ENCODE measurements at regions not wholly inside any gene's neighbourhood (a gene's known extent, or its start where the extent isn't known, plus 50 kb on each side); places are given as distances from the start of the nearest gene placed in this dataset.
"Not testable (repeated sequence)": the region's sequence is repeated elsewhere in the genome, so short reads cannot be mapped to it uniquely, and the experiment has no call there.

- DNase-seq = no peak
Measured at GRCh38 chr2:82968358-82968757, 1490.7 kb downstream of the SUCLG1 start.

- DNase-seq = no peak
Measured at GRCh38 chr2:82964341-82964740, 1494.7 kb downstream of the SUCLG1 start.

- DNase-seq = no peak
Measured at GRCh38 chr2:82959727-82960126, 1499.4 kb downstream of the SUCLG1 start.

- no peak for DNase-seq
Measured at GRCh38 chr2:82954868-82955267, 1504.2 kb downstream of the SUCLG1 start.

DNA sequence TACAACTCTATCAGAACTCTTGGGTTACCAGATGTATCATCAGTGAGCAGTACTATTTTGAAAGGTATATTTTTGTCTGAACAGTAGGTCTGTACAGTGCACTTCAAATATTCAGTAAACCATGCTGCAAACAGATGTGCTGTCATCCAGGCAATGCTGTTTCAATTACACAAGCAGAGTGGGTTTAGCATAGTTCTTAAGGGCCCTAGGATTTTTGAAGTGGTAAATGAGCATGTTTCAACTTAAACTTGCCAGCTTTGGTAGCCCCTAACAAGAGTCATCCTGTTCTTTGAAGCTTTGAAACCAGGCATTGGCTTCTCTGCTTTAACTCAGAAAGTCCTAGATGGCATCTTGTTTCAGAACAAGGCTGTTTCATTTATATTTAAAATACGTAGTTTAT, 1519.9 kb downstream of the SUCLG1 start:
- DNase-seq = no peak

DNA sequence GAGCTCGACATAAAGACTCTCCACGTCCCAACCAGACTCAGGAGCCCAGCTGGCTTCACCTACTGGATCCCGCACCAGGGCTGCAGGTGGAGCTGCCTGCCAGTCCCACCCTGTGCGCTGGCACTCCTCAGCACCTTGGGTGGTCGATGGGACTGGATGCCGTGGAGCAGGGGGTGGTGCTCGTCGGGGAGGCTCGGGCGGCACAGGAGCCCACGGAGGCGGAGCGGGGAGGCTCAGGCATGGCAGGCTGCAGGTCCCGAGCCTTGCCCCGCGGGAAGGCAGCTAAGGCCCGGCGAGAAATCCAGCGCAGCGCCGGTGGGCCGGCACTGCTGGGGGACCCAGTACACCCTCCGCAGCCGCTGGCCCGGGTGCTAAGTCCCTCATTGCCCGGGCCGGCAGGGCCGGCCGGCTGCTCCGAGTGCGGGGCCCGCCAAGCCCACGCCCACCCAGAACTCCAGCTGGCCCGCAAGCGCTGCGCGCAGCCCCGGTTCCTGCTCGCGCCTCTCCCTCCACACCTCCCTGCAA, 1520.7 kb downstream of the SUCLG1 start:
- not testable (repeated sequence) for DNase-seq

DNA sequence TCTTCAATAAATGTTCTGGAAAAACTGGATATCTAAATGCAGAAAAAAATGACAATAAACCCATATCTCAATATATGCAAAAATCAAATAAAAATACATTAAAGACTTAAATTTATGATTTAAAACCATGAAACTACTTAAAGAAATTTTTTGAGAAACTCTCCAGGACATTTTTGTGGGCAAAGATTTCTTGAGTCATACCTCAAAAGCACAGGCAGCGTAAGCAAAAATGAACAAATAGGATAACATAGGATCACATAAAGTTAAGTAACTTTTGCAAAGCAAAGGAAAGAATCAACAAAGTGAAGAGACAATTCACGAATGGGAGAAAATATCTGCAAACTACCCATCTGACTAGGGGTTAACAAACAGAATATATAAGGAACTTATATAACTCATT, 1545.5 kb downstream of the SUCLG1 start:
- DNase-seq = no peak

DNA sequence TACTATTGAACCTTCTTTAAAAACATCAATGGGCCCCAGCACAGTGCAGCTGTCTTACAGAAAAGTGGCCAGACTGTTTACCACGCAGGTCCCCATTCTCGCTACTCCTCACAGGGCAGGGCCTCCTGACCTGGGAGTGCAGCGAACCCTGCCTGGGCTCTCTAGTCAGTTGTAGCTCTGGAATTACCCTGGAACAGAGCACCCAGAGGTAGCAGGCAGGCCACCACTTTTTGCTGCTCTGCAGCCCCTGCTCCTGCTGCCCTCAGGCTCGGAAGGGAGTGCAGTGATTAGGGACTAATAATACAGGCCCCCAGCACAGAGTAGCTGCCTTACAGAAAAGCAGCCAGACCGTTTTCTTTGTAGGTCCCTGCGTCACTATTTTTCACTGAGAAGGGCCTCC, 1563.0 kb downstream of the SUCLG1 start:
- no peak for DNase-seq

- DNase-seq = peak; percentile 0
Measured at GRCh38 chr2:82893190-82893589, 1565.9 kb downstream of the SUCLG1 start.

DNA sequence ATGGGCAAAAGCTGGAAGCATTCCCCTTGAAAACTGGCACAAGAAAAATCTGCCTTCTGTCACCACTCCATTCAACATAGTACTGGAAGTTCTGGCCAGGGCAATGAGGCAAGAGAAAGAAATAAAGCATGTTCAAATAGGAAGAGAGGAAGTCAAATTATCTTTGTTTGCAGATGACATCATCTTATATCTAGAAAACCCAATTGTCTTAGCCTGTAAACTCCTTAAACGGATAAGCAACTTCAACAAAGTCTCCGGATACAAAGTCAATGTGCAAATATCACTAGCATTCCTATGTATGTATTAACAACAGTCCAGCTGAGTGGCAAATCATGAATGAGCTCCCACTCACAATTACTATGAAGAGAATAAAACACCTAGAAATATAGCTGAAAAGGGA, 1579.3 kb downstream of the SUCLG1 start:
- DNase-seq = no peak

- DNase-seq = no peak
Measured at GRCh38 chr2:82875858-82876257, 1583.2 kb downstream of the SUCLG1 start.

- peak; percentile 21 for DNase-seq
Measured at GRCh38 chr2:82857967-82858366, 1601.1 kb downstream of the SUCLG1 start.

GRCh38 chr2:82853299-82853698, 1605.8 kb downstream of the SUCLG1 start:
- DNase-seq = no peak

DNA sequence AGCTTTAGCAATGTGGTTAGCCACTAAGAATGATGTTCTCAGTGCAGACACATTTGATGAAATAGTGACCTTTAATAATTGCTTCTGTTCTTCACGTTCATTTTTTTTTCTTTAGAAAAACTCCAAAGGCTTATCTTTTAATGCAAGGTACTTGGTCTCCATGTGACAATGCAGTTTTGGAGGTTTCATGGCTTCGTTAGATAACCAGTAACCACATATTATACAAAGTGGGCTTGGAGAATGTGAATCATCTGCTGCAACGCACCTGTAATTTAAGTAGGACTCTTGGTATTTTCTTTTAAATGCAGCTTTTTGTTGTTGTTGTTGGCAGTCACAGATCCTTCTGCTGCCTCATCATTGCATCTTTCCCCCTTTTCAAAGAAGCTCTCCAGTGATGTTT, 1606.3 kb downstream of the SUCLG1 start:
- no peak for DNase-seq

GRCh38 chr2:82848285-82848684, 1610.8 kb downstream of the SUCLG1 start:
- no peak for DNase-seq

- DNase-seq = no peak
Measured at GRCh38 chr2:82839036-82839435, 1620.0 kb downstream of the SUCLG1 start.

DNA sequence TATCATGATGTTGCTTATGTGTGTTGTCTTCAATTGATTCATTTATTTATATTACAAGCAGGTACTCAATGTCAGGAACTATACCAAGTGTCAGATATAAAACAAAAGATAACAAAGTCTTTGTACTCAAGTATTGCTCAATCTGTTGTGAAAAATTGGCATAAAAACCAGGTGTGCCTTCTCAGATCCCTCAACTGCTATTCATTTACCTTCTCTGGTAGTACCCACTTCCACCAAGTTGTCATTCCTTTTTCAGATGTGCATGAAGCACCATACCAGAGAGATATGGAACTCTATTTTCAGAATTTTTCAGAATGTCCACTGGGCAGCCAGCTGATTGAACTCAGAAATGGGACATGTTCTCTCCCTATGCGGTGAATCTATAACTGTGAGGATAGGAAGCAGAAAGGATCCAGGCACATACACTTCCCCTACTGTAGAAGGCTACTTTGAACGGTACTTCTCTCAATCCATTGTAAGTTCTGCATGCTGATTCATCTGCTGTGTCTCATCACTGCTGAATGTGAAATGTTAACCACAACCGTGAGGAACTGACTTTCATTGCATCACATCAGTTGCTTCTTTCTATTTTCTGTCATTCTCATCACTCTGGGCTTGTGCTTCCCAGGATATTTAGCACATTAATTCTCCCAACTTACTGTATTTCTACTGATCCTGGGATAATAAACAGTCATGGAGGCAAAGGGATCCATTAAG, 1621.3 kb downstream of the SUCLG1 start:
- no peak for DNase-seq

DNA sequence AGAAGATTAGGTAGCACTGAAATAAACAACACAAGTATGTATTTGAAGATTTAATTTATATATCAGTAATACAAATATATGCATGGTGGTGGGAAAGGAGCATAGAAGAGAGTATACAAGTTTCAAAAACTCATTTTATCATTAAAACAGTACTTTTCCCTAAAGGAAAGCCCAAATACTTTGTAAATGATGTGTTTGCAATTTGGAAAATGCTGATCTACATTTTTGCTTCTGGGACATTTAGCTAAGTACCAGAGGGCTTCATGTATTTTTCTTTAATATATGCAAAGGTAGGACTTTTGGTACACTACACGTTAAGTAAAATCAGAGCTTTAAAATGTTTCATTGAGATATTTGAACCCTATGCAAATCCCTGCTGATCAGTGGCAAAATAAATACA, 1624.2 kb downstream of the SUCLG1 start:
- no peak for DNase-seq

DNA sequence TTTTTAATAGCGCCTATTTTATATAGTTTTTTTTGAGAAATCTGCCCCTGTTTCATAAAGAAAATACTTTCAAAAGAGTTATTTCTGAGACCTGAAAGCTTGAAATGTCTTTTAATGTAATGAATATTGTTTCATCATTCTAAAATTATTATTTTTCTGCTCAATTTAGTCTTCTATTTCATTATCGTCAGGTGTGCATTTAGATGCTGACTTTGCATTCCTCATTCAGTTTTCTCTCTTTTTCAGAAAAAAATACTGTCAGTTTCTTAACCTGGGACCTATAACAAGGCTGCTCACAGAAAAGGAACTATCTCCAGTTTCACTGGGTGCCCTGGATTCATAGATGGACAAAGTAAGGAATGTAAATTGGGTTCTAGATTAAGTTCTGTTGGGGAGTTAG, 1631.7 kb downstream of the SUCLG1 start:
- no peak for DNase-seq

DNA sequence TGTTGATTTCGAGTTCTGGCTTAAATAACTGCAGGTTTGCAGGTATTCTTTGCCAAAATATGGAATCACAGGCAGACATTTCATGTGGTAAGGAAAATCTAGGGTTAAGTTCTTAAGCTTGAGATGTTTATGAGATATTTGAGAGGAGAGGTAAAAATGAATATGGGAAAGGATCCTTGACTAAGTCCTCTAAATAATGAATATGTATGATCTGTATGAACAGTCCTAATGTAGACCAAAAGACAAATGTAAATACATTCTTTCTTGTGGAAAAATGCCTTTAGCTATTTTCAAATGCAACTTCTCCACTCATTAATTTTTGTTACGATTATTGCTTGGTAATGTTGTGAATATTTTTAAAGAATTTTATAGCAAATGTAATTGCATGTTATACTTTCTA, 1632.6 kb downstream of the SUCLG1 start:
- DNase-seq = no peak

GRCh38 chr2:82825410-82826090, 1633.5 kb downstream of the SUCLG1 start:
- no peak for DNase-seq

DNA sequence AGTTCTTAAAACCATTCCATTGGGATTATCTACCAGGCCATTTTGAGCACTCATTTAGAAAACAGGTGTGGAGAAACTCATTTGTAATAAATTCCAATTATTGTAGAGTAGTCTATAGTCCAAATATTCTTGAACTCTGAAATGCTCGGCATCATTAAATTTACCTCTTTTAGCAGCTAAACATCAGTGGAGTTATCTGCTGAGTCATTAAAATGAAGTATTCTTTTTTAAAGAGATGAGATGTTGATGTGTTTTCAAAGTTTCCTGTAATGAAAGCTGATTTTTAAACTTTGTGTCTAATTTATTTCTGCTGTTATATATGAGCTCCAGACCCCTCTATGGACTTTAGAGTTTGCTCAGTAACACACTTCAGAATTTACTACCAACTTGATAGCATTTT, 1635.2 kb downstream of the SUCLG1 start:
- DNase-seq = no peak

GRCh38 chr2:82819951-82820350, 1639.1 kb downstream of the SUCLG1 start:
- DNase-seq = no peak

GRCh38 chr2:82814146-82814545, 1644.9 kb downstream of the SUCLG1 start:
- DNase-seq = no peak

All from muscle of arm (tissue), 1 donor.